ENCODE measurements at regions not wholly inside any gene's neighbourhood (a gene's known extent, or its start where the extent isn't known, plus 50 kb on each side); places are given as distances from the start of the nearest gene placed in this dataset.
"Not testable (repeated sequence)": the region's sequence is repeated elsewhere in the genome, so short reads cannot be mapped to it uniquely, and the experiment has no call there.

DNA sequence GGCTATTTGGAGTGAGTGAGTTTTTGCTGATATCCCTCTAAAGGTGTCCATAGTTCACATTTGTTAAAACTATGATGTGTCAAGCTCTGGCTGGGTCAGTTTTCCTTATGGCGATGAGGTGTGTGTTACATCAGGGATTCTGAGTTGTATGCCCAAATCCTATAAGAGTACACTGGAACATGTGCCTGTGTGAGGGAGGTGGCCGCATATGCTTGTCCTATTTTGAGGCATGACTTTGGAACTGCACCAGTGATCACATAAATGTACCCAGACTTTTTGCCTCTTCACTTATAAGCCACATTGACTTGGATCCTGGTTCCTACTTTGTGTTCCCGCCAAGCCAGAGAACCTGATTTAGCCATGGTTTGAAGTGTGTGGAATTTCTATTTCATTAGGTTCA, 140.3 kb upstream of the RXFP2 start:
- TF ChIP-seq, protein P1, sequence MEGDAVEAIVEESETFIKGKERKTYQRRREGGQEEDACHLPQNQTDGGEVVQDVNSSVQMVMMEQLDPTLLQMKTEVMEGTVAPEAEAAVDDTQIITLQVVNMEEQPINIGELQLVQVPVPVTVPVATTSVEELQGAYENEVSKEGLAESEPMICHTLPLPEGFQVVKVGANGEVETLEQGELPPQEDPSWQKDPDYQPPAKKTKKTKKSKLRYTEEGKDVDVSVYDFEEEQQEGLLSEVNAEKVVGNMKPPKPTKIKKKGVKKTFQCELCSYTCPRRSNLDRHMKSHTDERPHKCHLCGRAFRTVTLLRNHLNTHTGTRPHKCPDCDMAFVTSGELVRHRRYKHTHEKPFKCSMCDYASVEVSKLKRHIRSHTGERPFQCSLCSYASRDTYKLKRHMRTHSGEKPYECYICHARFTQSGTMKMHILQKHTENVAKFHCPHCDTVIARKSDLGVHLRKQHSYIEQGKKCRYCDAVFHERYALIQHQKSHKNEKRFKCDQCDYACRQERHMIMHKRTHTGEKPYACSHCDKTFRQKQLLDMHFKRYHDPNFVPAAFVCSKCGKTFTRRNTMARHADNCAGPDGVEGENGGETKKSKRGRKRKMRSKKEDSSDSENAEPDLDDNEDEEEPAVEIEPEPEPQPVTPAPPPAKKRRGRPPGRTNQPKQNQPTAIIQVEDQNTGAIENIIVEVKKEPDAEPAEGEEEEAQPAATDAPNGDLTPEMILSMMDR (IDR thresholded peaks at IDR 0.05; ENCODE audit: low read depth, low read length), result no peak
- H3K4me3 ChIP-seq (ENCODE audit: low read depth, low read length), result no peak overlapping the region

- H3K4me3 ChIP-seq (ENCODE audit: low read depth, low read length), result no peak overlapping the region
- TF ChIP-seq, protein P1 (IDR thresholded peaks at IDR 0.05; ENCODE audit: low read depth, low read length), result no peak
Observed at GRCh38 chr13:31605076-31605860, 134.1 kb upstream of the RXFP2 start.

DNA sequence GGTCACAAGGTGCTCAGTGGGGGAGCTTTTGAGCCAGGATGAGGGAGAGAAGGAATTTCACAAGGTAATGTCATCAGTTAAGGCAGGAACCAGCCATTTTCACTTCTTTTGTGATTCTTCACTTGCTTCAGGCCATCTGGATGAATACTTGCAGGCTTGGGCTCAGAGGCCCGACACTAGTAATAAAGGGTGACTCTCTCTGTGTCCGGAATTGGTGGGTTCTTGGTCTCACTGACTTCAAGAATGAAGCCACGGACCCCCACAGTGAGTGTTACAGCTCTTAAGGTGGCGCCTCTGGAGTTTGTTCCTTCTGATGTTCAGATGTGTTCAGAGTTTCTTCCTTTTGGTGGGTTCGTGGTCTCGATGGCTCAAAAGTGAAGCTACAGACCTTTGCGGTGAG, 131.8 kb upstream of the RXFP2 start:
- not testable (repeated sequence) for H3K4me3 ChIP-seq (ENCODE audit: low read depth, low read length)

DNA sequence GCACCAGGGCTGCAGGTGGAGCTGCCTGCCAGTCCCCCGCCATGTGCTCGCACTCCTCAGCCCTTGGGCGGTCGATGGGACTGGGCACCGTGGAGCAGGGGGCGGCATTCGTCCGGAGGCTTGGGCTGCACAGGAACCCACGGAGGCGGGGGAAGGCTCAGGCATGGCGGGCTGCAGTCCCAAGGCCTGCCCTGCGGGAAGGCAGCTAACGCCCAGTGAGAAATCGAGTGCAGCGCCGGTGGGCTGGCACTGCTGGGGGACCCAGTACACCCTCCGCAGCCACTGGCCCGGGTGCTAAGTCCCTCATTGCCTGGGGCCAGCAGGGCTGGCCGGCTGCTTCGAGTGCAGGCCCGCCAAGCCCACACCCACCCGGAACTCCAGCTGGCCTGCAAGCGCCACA, 130.5 kb upstream of the RXFP2 start:
- not testable (repeated sequence) for H3K4me3 ChIP-seq (ENCODE audit: low read depth, low read length)

- TF ChIP-seq, protein P1 (IDR thresholded peaks at IDR 0.05; ENCODE audit: low read depth, low read length), result no peak
- H3K4me3 ChIP-seq (ENCODE audit: low read depth, low read length), result no peak overlapping the region
Observed at GRCh38 chr13:31610270-31610998, 128.9 kb upstream of the RXFP2 start.

DNA sequence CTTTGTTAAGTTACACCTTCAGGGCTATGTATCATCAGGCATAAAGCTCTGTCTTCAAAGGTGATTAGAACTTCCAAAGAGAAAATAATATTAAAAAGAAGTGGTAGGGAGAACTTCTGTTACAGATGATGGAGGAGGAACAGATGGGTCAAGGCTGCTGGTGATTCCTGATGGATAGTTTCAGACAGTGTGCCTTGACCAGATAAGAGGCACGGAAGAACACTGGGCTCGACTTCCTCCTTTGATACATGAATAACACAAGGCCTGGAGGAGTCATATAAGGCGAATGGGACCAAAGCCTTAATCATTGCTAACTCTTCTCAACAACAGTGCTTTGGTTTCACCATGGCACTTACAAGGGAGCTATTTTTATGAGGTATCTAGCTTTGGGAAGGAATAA, 128.1 kb upstream of the RXFP2 start:
- TF ChIP-seq, protein P1 (IDR thresholded peaks at IDR 0.05; ENCODE audit: low read depth, low read length), result no peak
- no peak overlapping the region for H3K4me3 ChIP-seq (ENCODE audit: low read depth, low read length)

GRCh38 chr13:31614073-31614472, 125.3 kb upstream of the RXFP2 start:
- H3K4me3 ChIP-seq (ENCODE audit: low read depth, low read length), result no peak overlapping the region
- TF ChIP-seq, protein P1 (IDR thresholded peaks at IDR 0.05; ENCODE audit: low read depth, low read length), result no peak

- H3K4me3 ChIP-seq (ENCODE audit: low read depth, low read length), result no peak overlapping the region
- TF ChIP-seq, protein P1 (IDR thresholded peaks at IDR 0.05; ENCODE audit: low read depth, low read length), result no peak
Observed at GRCh38 chr13:31614704-31615103, 124.6 kb upstream of the RXFP2 start.
